ENCODE measurements at regions not wholly inside any gene's neighbourhood (a gene's known extent, or its start where the extent isn't known, plus 50 kb on each side); places are given as distances from the start of the nearest gene placed in this dataset.

- Histone ChIP-seq H3K4me1 (ENCODE audit: control insufficient read depth in 1 of 2, insufficient read depth in 2 of 2, low read length in 2 of 2) (no peaks in the 10 kb centered on the region), H3K36me3 (ENCODE audit: control insufficient read depth in 1 of 2, insufficient read depth in 2 of 2, low read length in 2 of 2) (no peaks in the 10 kb centered on the region), H3K27ac (ENCODE audit: low read length) (no peak overlapping the region), H3K4me3 (ENCODE audit: low read depth in 1 of 2, low read length in 2 of 2) (no peak overlapping the region), H3K27me3 (ENCODE audit: low read depth, low read length) (no peaks in the 10 kb centered on the region), H3K9me3 (ENCODE audit: control insufficient read depth in 1 of 2, low read length in 2 of 2) (no peaks in the 10 kb centered on the region)
These were observed 130.6 kb upstream of the DNAJC10 start for GRCh38 chr2:182585430-182585829.

- Histone ChIP-seq H3K27ac (ENCODE audit: low read length) (no peak overlapping the region), H3K9me3 (ENCODE audit: control insufficient read depth in 1 of 2, low read length in 2 of 2) (no peaks in the 10 kb centered on the region)
These were observed 129.6 kb upstream of the DNAJC10 start for GRCh38 chr2:182586426-182586825.

DNA sequence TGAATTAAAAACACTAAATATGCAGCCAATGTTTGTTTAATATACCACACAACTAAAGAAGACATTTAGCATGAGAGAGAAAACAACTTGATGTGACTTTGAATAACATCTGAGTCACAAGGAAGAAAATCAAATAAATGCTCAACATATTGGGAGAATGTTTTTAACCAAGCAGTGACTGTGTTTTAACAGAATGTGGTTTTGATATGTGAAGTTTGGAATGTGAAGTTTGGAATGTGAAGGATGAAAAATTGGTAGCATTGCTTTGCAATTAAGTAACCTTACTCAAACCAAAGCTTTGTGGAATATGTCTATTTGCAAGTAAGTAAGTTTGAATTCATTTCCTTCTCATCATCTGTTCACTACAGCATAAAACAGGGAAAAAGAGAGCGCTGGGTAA is 128.2 kb upstream of the DNAJC10 start:
- Histone ChIP-seq H3K27ac (ENCODE audit: low read length) (no peak overlapping the region), H3K4me3 (ENCODE audit: low read depth in 1 of 2, low read length in 2 of 2) (no peak overlapping the region), H3K9me3 (ENCODE audit: control insufficient read depth in 1 of 2, low read length in 2 of 2) (no peaks in the 10 kb centered on the region), H3K27me3 (ENCODE audit: low read depth, low read length) (no peaks in the 10 kb centered on the region), H3K36me3 (ENCODE audit: control insufficient read depth in 1 of 2, insufficient read depth in 2 of 2, low read length in 2 of 2) (no peaks in the 10 kb centered on the region), H3K4me1 (ENCODE audit: control insufficient read depth in 1 of 2, insufficient read depth in 2 of 2, low read length in 2 of 2) (no peaks in the 10 kb centered on the region)

More at GRCh38 chr2:182586426-182586825, 129.6 kb upstream of the DNAJC10 start:
- Histone ChIP-seq H3K4me1 (ENCODE audit: control insufficient read depth in 1 of 2, insufficient read depth in 2 of 2, low read length in 2 of 2) (no peaks in the 10 kb centered on the region), H3K36me3 (ENCODE audit: control insufficient read depth in 1 of 2, insufficient read depth in 2 of 2, low read length in 2 of 2) (no peaks in the 10 kb centered on the region), H3K4me3 (ENCODE audit: low read depth in 1 of 2, low read length in 2 of 2) (no peak overlapping the region), H3K27me3 (ENCODE audit: low read depth, low read length) (no peaks in the 10 kb centered on the region)

- Histone ChIP-seq H3K9me3 (ENCODE audit: control insufficient read depth in 1 of 2, low read length in 2 of 2) (no peaks in the 10 kb centered on the region), H3K4me1 (ENCODE audit: control insufficient read depth in 1 of 2, insufficient read depth in 2 of 2, low read length in 2 of 2) (no peaks in the 10 kb centered on the region), H3K27me3 (ENCODE audit: low read depth, low read length) (no peaks in the 10 kb centered on the region), H3K36me3 (ENCODE audit: control insufficient read depth in 1 of 2, insufficient read depth in 2 of 2, low read length in 2 of 2) (no peaks in the 10 kb centered on the region), H3K27ac (ENCODE audit: low read length) (no peak overlapping the region), H3K4me3 (ENCODE audit: low read depth in 1 of 2, low read length in 2 of 2) (no peak overlapping the region)
These were observed 126.9 kb upstream of the DNAJC10 start for GRCh38 chr2:182589121-182589520.

- no peak overlapping the region for H3K4me3 ChIP-seq (ENCODE audit: low read depth in 1 of 2, low read length in 2 of 2)
- no peak overlapping the region for H3K27ac ChIP-seq (ENCODE audit: low read length)
- H3K36me3 ChIP-seq (ENCODE audit: control insufficient read depth in 1 of 2, insufficient read depth in 2 of 2, low read length in 2 of 2), result no peaks in the 10 kb centered on the region
- H3K4me1 ChIP-seq (ENCODE audit: control insufficient read depth in 1 of 2, insufficient read depth in 2 of 2, low read length in 2 of 2), result no peaks in the 10 kb centered on the region
- H3K27me3 ChIP-seq (ENCODE audit: low read depth, low read length), result no peaks in the 10 kb centered on the region
- H3K9me3 ChIP-seq (ENCODE audit: control insufficient read depth in 1 of 2, low read length in 2 of 2), result no peaks in the 10 kb centered on the region
These were observed 124.3 kb upstream of the DNAJC10 start for GRCh38 chr2:182591774-182592173.

GRCh38 chr2:182592691-182593393 is 123.2 kb upstream of the DNAJC10 start:
- Histone ChIP-seq H3K27me3 (ENCODE audit: low read depth, low read length) (no peaks in the 10 kb centered on the region), H3K4me3 (ENCODE audit: low read depth in 1 of 2, low read length in 2 of 2) (no peak overlapping the region), H3K27ac (ENCODE audit: low read length) (no peak overlapping the region)

DNA sequence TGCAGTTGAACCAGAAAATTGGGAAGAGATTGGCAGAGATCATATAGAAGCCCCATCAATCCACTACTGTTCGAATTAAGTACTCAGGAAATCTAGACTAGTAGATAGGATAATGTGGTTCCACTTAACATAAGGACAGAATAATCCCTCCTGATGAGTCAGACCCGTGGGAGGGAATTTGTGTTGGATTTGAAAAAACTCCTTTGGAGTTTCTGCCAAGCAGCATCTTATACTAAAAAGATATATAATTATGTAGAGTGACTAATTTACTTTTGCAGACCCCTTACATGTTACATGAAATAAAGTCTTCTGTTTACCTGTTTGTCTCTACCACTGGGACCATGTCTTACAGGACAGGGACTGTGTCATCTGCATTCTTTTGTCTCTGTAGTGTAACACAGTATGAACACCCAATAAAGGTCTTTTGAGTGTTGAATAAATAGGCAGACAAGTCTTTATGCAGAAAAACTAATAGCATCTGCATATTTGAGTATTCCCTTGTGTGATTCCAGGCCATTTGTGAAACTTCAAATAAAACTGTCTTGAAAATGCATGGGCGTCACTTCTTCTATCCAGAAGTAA is 122.6 kb upstream of the DNAJC10 start:
- H3K27me3 ChIP-seq (ENCODE audit: low read depth, low read length), result no peaks in the 10 kb centered on the region
- no peaks in the 10 kb centered on the region for H3K4me1 ChIP-seq (ENCODE audit: control insufficient read depth in 1 of 2, insufficient read depth in 2 of 2, low read length in 2 of 2)
- H3K36me3 ChIP-seq (ENCODE audit: control insufficient read depth in 1 of 2, insufficient read depth in 2 of 2, low read length in 2 of 2), result no peaks in the 10 kb centered on the region
- H3K27ac ChIP-seq (ENCODE audit: low read length), result no peak overlapping the region
- no peaks in the 10 kb centered on the region for H3K9me3 ChIP-seq (ENCODE audit: control insufficient read depth in 1 of 2, low read length in 2 of 2)
- H3K4me3 ChIP-seq (ENCODE audit: low read depth in 1 of 2, low read length in 2 of 2), result no peak overlapping the region

More at GRCh38 chr2:182592691-182593393, 123.2 kb upstream of the DNAJC10 start:
- H3K9me3 ChIP-seq (ENCODE audit: control insufficient read depth in 1 of 2, low read length in 2 of 2), result no peaks in the 10 kb centered on the region
- H3K4me1 ChIP-seq (ENCODE audit: control insufficient read depth in 1 of 2, insufficient read depth in 2 of 2, low read length in 2 of 2), result no peaks in the 10 kb centered on the region
- no peaks in the 10 kb centered on the region for H3K36me3 ChIP-seq (ENCODE audit: control insufficient read depth in 1 of 2, insufficient read depth in 2 of 2, low read length in 2 of 2)

DNA sequence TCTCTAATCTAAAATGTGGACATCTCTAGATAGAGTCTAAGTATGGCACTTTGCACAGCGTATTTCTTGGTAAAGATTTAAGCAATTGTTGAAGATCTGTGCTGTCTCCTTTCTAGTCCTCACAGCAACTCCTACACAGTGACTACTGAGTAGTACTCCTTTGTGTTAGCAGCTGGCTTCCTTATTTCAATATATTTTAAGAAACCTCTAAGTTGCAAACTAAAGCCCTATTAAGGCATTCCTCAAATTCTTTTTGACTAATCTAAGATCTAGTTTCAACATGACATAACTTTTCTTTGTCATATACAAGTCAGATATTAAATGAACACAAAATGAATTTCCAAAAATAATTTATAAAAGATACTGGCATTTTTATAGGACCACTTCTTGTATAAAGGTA is 121.8 kb upstream of the DNAJC10 start:
- Histone ChIP-seq H3K4me1 (ENCODE audit: control insufficient read depth in 1 of 2, insufficient read depth in 2 of 2, low read length in 2 of 2) (no peaks in the 10 kb centered on the region), H3K27ac (ENCODE audit: low read length) (no peak overlapping the region), H3K27me3 (ENCODE audit: low read depth, low read length) (no peaks in the 10 kb centered on the region), H3K4me3 (ENCODE audit: low read depth in 1 of 2, low read length in 2 of 2) (no peak overlapping the region), H3K36me3 (ENCODE audit: control insufficient read depth in 1 of 2, insufficient read depth in 2 of 2, low read length in 2 of 2) (no peaks in the 10 kb centered on the region), H3K9me3 (ENCODE audit: control insufficient read depth in 1 of 2, low read length in 2 of 2) (no peaks in the 10 kb centered on the region)

DNA sequence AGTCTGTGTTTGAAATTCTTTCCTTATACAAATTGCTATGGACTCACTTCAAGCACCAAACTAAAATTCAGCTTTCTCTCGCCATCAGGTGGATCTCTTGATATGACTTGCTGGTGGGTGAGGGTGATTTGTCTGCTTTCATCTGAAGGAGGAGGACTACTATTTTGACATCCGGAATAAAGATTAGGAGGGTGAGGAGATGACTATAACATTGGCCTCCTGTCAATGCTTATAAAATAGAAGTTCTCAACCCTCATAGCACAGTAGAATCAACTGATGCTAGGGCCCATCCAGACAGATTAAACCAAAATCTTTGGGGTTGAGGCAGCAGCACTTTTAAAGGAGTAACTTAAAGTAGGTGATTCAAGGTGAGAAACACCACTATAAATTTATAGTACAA is 120.4 kb upstream of the DNAJC10 start:
- Histone ChIP-seq H3K4me3 (ENCODE audit: low read depth in 1 of 2, low read length in 2 of 2) (no peak overlapping the region), H3K36me3 (ENCODE audit: control insufficient read depth in 1 of 2, insufficient read depth in 2 of 2, low read length in 2 of 2) (no peaks in the 10 kb centered on the region), H3K4me1 (ENCODE audit: control insufficient read depth in 1 of 2, insufficient read depth in 2 of 2, low read length in 2 of 2) (no peaks in the 10 kb centered on the region), H3K9me3 (ENCODE audit: control insufficient read depth in 1 of 2, low read length in 2 of 2) (no peaks in the 10 kb centered on the region), H3K27me3 (ENCODE audit: low read depth, low read length) (no peaks in the 10 kb centered on the region), H3K27ac (ENCODE audit: low read length) (no peak overlapping the region)

DNA sequence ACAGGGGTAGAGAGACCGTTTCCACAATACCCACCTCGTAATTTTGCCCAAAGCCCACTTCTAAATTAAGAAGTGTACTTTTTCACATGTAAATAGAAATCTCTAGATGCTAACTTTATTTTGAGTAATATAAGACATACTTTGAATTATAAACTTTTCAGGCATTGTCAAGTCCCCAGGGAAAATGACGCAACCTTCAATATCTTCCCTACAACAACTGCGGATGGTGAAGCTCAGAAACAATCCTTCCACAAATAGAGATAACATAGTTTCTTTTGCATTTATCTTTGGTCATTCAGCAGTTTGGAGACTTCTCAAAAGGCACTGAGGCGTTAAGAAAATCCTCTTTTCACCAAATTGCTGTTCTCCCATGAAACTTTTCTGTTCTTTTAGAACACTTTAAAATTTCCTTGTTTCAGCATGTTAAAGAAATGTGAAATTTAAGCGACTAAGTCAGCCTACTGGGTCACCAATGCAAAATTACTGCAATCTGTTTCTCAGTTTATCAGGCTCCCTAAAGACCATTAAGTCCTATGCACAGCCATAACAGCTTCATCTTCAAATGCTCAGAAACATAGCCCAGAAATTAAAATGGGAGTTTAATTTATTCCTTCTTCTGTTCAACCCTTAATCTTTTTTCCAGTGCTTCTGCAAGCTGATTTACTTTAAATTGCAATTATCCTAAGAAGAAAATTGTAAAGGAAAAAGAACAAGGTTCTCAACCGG is 118.3 kb upstream of the DNAJC10 start:
- Histone ChIP-seq H3K4me1 (ENCODE audit: control insufficient read depth in 1 of 2, insufficient read depth in 2 of 2, low read length in 2 of 2) (no peaks in the 10 kb centered on the region), H3K4me3 (ENCODE audit: low read depth in 1 of 2, low read length in 2 of 2) (no peak overlapping the region), H3K9me3 (ENCODE audit: control insufficient read depth in 1 of 2, low read length in 2 of 2) (no peaks in the 10 kb centered on the region), H3K36me3 (ENCODE audit: control insufficient read depth in 1 of 2, insufficient read depth in 2 of 2, low read length in 2 of 2) (no peaks in the 10 kb centered on the region), H3K27ac (ENCODE audit: low read length) (no peak overlapping the region), H3K27me3 (ENCODE audit: low read depth, low read length) (no peaks in the 10 kb centered on the region)

DNA sequence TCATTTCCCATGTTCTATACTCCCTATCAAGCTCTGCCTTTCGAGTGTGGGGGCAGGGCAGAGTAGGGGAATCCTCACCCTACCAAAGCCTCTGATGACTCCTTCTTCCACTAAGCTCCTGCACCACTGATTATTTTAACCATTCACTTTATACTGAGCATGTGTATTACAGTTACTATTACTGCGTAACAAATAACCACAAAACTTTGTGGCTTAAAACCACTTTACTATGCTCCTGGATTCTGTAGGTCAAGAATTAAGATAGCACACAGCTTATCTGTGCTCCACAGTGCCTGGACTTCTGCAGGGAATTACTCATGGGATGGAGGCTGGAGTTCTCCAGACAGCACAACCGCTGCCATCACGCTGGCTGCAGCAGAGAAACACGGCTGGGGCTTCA is 117.4 kb upstream of the DNAJC10 start:
- Histone ChIP-seq H3K9me3 (ENCODE audit: control insufficient read depth in 1 of 2, low read length in 2 of 2) (no peaks in the 10 kb centered on the region), H3K4me3 (ENCODE audit: low read depth in 1 of 2, low read length in 2 of 2) (no peak overlapping the region), H3K36me3 (ENCODE audit: control insufficient read depth in 1 of 2, insufficient read depth in 2 of 2, low read length in 2 of 2) (no peaks in the 10 kb centered on the region), H3K4me1 (ENCODE audit: control insufficient read depth in 1 of 2, insufficient read depth in 2 of 2, low read length in 2 of 2) (no peaks in the 10 kb centered on the region), H3K27me3 (ENCODE audit: low read depth, low read length) (no peaks in the 10 kb centered on the region), H3K27ac (ENCODE audit: low read length) (no peak overlapping the region)
